Brain microvascular endothelial cell (primary cell): ENCODE measurements at regions not wholly inside any gene's neighbourhood (a gene's known extent, or its start where the extent isn't known, plus 50 kb on each side); places are given as distances from the start of the nearest gene placed in this dataset.
"Not testable (repeated sequence)": the region's sequence is repeated elsewhere in the genome, so short reads cannot be mapped to it uniquely, and the experiment has no call there.

ENCODE experiments used
- DNase-seq: peaks from one replicate; pipeline ENCODE4 v3.0.0-alpha.2; 2020
- H3K27ac ChIP-seq: fragments of 250-450 bp; sonication (Bioruptor Pico); 2 replicates; pipeline ENCODE4 v1.5.1; 2020; ENCODE audit warnings: mild to moderate bottlenecking, moderate library complexity
- H3K27me3 ChIP-seq: fragments of 250-450 bp; sonication (Bioruptor Pico); replicated peaks from 2 replicates; pipeline ENCODE4 v1.5.1; 2020; ENCODE audit warnings: mild to moderate bottlenecking
- H3K36me3 ChIP-seq: fragments of 250-450 bp; sonication (Bioruptor Pico); replicated peaks from 2 replicates; pipeline ENCODE4 v1.5.1; 2020; ENCODE audit warnings: mild to moderate bottlenecking
- H3K4me3 ChIP-seq: 2 replicates; pipeline ENCODE4 v1.5.1; 2011; ENCODE audit warnings: low read depth, mild to moderate bottlenecking, control low read depth, low read length, moderate library complexity
- in situ Hi-C: cut with HindIII; loops from 2 replicates; pipeline ENCODE4 v1.10.0; 2017; ENCODE audit warnings: low sequenced_read_pairs, low pct_ligation_motif_present
- TF ChIP-seq, protein P1 (sequence below): IDR thresholded peaks from 2 replicates; pipeline ENCODE4 v1.5.1; 2011; ENCODE audit warnings: low read depth, mild to moderate bottlenecking, moderate library complexity, low read length, control low read depth, inconsistent platforms; ENCODE audit errors: missing control alignments

DNA sequence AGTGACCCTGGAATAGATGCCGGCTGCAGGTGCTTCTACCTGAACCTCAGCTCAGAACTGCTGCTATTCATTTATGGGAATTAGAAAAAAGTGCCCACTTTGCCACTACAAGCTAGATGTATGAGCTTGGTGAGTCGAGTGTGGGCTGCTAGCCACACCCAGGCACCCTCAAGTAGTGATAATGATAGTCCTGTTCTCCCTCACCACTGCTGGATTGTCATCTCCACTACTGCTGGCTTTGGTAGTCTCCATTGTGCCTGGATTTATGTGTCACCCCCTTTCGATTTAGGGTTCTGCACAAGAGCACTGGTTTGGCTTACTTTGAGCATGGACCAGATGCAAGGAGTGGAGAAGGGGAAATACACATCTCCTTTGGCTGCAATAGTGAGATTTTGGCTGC, 73.0 kb upstream of the N4BP1 start:
- in situ Hi-C loops: no loop called here

DNA sequence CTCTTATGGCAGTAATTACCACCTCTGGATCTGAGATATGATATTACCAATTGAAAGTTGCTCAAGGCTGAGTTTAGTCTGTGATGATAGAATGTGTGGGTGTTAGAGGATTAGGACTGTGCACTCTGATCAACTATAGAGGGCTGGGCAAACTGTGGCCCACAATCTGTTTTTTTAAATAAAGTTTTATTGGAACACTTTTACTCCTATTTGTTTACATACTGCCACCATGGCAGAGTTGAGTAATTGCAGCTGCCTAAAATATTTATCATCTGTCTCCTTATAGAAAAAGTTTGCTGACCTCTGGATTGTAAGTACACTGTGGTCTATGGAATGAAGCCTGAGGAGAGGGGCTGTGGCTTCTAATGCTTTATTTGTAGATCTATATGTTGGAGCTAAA, 71.5 kb upstream of the N4BP1 start:
- Histone ChIP-seq H3K27me3 (no peaks in the 10 kb centered on the region), H3K4me3 (no peak overlapping the region), H3K36me3 (no peaks in the 10 kb centered on the region), H3K27ac (no peak overlapping the region)
- DNase-seq: no peak
- in situ Hi-C loops: no loop called here
- TF ChIP-seq, protein P1, sequence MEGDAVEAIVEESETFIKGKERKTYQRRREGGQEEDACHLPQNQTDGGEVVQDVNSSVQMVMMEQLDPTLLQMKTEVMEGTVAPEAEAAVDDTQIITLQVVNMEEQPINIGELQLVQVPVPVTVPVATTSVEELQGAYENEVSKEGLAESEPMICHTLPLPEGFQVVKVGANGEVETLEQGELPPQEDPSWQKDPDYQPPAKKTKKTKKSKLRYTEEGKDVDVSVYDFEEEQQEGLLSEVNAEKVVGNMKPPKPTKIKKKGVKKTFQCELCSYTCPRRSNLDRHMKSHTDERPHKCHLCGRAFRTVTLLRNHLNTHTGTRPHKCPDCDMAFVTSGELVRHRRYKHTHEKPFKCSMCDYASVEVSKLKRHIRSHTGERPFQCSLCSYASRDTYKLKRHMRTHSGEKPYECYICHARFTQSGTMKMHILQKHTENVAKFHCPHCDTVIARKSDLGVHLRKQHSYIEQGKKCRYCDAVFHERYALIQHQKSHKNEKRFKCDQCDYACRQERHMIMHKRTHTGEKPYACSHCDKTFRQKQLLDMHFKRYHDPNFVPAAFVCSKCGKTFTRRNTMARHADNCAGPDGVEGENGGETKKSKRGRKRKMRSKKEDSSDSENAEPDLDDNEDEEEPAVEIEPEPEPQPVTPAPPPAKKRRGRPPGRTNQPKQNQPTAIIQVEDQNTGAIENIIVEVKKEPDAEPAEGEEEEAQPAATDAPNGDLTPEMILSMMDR: no peak

More for the DNA sequence above, 73.0 kb upstream of the N4BP1 start:
- no peak for DNase-seq
- H3K4me3 ChIP-seq: no peak overlapping the region
- H3K27ac ChIP-seq: no peak overlapping the region
- H3K36me3 ChIP-seq: no peaks in the 10 kb centered on the region
- TF ChIP-seq, protein P1: no peak
- H3K27me3 ChIP-seq: no peaks in the 10 kb centered on the region

DNA sequence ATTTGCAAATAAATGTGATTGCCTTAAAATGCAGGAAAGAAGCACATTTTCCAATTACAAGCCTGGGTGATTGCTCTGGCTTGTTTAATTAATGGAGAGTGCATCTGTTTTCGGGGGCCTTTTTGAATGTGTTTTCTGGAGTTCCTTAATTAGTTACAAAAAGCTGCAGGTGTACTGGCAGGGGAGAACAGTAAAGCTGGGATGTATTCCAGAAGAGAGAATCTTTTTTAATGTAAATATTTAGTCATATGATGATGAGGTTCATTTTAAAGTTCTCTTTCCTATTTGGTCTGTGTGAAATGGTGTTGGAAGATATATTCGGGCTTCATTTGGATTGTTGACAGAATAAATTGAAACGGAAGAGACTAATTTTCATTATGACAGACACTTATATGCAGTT, 70.9 kb upstream of the N4BP1 start:
- Histone ChIP-seq H3K36me3 (no peaks in the 10 kb centered on the region), H3K27me3 (no peaks in the 10 kb centered on the region), H3K4me3 (no peak overlapping the region), H3K27ac (no peak overlapping the region)
- in situ Hi-C loops: no loop called here
- DNase-seq: no peak
- TF ChIP-seq, protein P1: no peak

DNA sequence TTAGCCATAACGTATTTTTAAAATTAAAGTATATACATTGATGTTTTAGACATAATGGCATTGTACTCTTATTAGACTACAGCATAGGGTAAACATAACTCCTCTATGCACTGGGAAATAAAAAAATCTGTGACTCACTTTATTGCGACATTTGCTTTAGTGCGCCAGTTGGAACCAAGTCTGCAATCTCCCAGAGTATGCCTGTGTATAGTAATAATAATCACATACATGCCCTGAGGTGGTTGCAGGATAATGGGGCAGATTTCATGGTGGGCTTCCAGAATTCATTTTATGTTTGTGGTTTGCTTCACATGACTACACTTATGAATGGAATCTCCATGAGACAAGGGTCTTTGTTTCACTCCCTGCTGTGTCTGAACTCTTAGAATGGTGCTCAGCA, 66.9 kb upstream of the N4BP1 start:
- in situ Hi-C loops: no loop called here
- TF ChIP-seq, protein P1: no peak
- no peak for DNase-seq
- Histone ChIP-seq H3K4me3 (no peak overlapping the region), H3K36me3 (no peaks in the 10 kb centered on the region), H3K27me3 (no peaks in the 10 kb centered on the region), H3K27ac (no peak overlapping the region)

DNA sequence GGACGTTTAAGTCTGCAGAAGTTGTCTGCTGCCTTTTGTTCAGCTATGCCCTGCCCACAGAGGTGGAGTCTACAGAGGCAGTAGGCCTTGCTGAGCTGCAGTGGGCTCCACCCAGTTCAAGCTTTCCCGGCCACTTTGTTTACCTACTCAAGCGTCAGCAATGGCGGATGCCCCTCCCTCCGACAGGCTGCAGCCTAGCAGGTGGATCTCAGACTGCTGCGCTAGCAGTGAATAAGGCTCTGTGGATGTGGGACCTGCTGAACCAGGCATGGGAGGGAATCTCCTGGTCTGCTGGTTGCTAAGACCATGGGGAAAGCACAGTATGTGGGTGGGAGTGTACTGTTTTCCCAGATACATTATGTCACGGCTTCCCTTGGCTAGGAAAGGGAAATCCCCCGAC, 58.2 kb upstream of the N4BP1 start:
- H3K36me3 ChIP-seq, H3K27me3 ChIP-seq, H3K4me3 ChIP-seq, DNase-seq, H3K27ac ChIP-seq, in situ Hi-C loops: not testable (repeated sequence)

DNA sequence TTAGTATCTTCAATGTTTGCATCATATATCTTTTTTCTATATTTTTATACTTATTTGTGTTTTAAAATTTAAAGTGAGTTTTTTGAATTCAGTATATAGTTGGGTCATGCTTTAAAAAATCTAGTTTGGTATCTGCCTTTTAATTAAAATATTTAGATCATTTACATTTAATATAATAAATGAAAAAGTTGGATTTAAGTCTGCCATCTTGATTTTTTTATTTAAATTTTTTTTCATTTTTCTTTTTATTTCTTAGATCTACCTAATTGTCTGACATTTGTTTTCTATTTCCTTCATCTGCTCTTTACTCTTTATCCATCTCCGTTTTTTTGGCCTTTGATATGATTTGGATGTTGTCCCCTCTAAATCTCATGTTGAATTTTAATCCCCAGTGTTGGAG, 50.0 kb upstream of the N4BP1 start:
- TF ChIP-seq, protein P1: no peak
- no peak for DNase-seq
- H3K27me3 ChIP-seq: no peaks in the 10 kb centered on the region
- in situ Hi-C loops: no loop called here
- H3K27ac ChIP-seq: no peak overlapping the region
- no peak overlapping the region for H3K4me3 ChIP-seq
- no peaks in the 10 kb centered on the region for H3K36me3 ChIP-seq
